ENCODE measurements at regions not wholly inside any gene's neighbourhood (a gene's known extent, or its start where the extent isn't known, plus 50 kb on each side); places are given as distances from the start of the nearest gene placed in this dataset.

DNA sequence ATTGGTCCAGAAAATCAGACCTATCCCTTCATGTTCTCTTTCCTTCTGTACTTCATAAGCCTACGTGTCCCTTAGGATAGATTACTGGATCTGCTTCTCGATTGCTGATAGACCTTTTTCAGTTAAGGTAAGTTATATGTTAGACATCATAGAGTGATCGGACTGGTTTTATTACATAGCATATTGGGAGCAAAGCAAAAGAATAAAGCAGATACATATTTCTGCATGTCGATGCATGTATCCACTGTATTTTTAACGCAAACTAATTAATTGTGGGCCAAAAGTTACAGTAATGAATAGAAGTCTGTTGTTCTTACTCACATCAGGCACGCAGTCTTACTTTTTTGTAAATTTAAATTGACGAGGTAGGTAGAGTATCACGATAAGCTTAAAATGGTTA lies 106.4 kb downstream of the SLIT2 start:
- Histone ChIP-seq H3K9ac (ENCODE audit: insufficient read depth in 1 of 2, low read depth in 2 of 2, low read length in 2 of 2) (no peak overlapping the region), H3K4me3 (no peak overlapping the region), H4K20me1 (replicated peaks; ENCODE audit: control insufficient read depth, insufficient read depth, low read length) (no peaks in the 10 kb centered on the region), H3K9me3 (replicated peaks; ENCODE audit: control insufficient read depth, insufficient read depth, low read depth, low read length) (no peaks in the 10 kb centered on the region), H3K9me1 (ENCODE audit: control insufficient read depth, insufficient read depth, low read length) (no peaks in the 10 kb centered on the region), H3K4me1 (replicated peaks in 1 of 2; ENCODE audit: control insufficient read depth in 2 of 2, insufficient read depth in 2 of 2, low read length in 2 of 2) (no peaks in the 10 kb centered on the region), H3K27me3 (ENCODE audit: control insufficient read depth in 2 of 2, insufficient read depth in 2 of 2, low read length in 2 of 2) (no peaks in the 10 kb centered on the region), H2AFZ (ENCODE audit: low read depth, low read length) (no peak overlapping the region), H3K36me3 (ENCODE audit: control insufficient read depth, insufficient read depth, low read length) (no peaks in the 10 kb centered on the region), H3K79me2 (ENCODE audit: control insufficient read depth, insufficient read depth, low read length) (no peaks in the 10 kb centered on the region), H3K27ac (ENCODE audit: extremely low read depth, low read depth, low read length) (no peak overlapping the region), H3K4me2 (ENCODE audit: insufficient read depth, low read length) (no peak overlapping the region)
- CTCF ChIA-PET (ENCODE audit: low intra/inter-chr PET ratio) = no interaction called here
- FAIRE-seq = no peak
- WGBS (ENCODE audit: insufficient coverage, low coverage, missing lambda C conversion rate) = 2% methylated on average over 8 of the region's 8 CpGs
- ATAC-seq = no peak
- no TSS peak for BruUV-seq (replicated peaks)
- POLR2A ChIA-PET = no interaction called here
- DNase-seq (ENCODE audit: extremely low read depth in 1 of 4, low spot score in 3 of 4) = no peak
- intact Hi-C loops (cut with micrococcal nuclease) = no loop called here
- no peak for TF ChIP-seq HNRNPUL1 (IDR thresholded peaks at IDR 0.05; ENCODE audit: low read length)
- TF ChIP-seq FOXK1 (CRISPR knock-in tag; IDR thresholded peaks at IDR 0.05; ENCODE audit: borderline replicate concordance) = no peak
- no peak for TF ChIP-seq MTF1 (CRISPR knock-in tag; IDR thresholded peaks at IDR 0.05; ENCODE audit: borderline replicate concordance)
- no peak for TF ChIP-seq BRCA1 (IDR thresholded peaks at IDR 0.05)
- TF ChIP-seq BRCA1 (CRISPR knock-in tag; IDR thresholded peaks at IDR 0.05) = no peak
- TF ChIP-seq ZNF780A (CRISPR knock-in tag; IDR thresholded peaks at IDR 0.05) = no peak
- no peak for TF ChIP-seq LARP7 (IDR thresholded peaks at IDR 0.05)
- TF ChIP-seq ZNF311 (CRISPR knock-in tag; IDR thresholded peaks at IDR 0.05) = no peak
- TF ChIP-seq L3MBTL2 (IDR thresholded peaks at IDR 0.05) = no peak
- TF ChIP-seq, protein P1, sequence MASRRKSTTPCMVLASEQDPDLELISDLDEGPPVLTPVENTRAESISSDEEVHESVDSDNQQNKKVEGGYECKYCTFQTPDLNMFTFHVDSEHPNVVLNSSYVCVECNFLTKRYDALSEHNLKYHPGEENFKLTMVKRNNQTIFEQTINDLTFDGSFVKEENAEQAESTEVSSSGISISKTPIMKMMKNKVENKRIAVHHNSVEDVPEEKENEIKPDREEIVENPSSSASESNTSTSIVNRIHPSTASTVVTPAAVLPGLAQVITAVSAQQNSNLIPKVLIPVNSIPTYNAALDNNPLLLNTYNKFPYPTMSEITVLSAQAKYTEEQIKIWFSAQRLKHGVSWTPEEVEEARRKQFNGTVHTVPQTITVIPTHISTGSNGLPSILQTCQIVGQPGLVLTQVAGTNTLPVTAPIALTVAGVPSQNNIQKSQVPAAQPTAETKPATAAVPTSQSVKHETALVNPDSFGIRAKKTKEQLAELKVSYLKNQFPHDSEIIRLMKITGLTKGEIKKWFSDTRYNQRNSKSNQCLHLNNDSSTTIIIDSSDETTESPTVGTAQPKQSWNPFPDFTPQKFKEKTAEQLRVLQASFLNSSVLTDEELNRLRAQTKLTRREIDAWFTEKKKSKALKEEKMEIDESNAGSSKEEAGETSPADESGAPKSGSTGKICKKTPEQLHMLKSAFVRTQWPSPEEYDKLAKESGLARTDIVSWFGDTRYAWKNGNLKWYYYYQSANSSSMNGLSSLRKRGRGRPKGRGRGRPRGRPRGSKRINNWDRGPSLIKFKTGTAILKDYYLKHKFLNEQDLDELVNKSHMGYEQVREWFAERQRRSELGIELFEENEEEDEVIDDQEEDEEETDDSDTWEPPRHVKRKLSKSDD (conservative IDR thresholded peaks at IDR 0.05; ENCODE audit: low read length) = no peak
- TF ChIP-seq ETS2 (tag; IDR thresholded peaks at IDR 0.05; ENCODE audit: borderline replicate concordance, poor library complexity, severe bottlenecking) = no peak
- no peak for TF ChIP-seq ARNT (IDR thresholded peaks at IDR 0.05)
- TF ChIP-seq MEF2A (IDR thresholded peaks at IDR 0.05; ENCODE audit: control insufficient read depth, low read depth, low read length) = no peak
- no peak for TF ChIP-seq ERF (CRISPR knock-in tag; IDR thresholded peaks at IDR 0.05)
- TF ChIP-seq, protein P2, sequence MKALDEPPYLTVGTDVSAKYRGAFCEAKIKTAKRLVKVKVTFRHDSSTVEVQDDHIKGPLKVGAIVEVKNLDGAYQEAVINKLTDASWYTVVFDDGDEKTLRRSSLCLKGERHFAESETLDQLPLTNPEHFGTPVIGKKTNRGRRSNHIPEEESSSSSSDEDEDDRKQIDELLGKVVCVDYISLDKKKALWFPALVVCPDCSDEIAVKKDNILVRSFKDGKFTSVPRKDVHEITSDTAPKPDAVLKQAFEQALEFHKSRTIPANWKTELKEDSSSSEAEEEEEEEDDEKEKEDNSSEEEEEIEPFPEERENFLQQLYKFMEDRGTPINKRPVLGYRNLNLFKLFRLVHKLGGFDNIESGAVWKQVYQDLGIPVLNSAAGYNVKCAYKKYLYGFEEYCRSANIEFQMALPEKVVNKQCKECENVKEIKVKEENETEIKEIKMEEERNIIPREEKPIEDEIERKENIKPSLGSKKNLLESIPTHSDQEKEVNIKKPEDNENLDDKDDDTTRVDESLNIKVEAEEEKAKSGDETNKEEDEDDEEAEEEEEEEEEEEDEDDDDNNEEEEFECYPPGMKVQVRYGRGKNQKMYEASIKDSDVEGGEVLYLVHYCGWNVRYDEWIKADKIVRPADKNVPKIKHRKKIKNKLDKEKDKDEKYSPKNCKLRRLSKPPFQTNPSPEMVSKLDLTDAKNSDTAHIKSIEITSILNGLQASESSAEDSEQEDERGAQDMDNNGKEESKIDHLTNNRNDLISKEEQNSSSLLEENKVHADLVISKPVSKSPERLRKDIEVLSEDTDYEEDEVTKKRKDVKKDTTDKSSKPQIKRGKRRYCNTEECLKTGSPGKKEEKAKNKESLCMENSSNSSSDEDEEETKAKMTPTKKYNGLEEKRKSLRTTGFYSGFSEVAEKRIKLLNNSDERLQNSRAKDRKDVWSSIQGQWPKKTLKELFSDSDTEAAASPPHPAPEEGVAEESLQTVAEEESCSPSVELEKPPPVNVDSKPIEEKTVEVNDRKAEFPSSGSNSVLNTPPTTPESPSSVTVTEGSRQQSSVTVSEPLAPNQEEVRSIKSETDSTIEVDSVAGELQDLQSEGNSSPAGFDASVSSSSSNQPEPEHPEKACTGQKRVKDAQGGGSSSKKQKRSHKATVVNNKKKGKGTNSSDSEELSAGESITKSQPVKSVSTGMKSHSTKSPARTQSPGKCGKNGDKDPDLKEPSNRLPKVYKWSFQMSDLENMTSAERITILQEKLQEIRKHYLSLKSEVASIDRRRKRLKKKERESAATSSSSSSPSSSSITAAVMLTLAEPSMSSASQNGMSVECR (CRISPR knock-in tag; IDR thresholded peaks at IDR 0.05) = no peak
- TF ChIP-seq, protein P3, sequence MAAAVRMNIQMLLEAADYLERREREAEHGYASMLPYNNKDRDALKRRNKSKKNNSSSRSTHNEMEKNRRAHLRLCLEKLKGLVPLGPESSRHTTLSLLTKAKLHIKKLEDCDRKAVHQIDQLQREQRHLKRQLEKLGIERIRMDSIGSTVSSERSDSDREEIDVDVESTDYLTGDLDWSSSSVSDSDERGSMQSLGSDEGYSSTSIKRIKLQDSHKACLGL (CRISPR knock-in tag; IDR thresholded peaks at IDR 0.05; ENCODE audit: borderline replicate concordance, poor library complexity, severe bottlenecking) = no peak
- TF ChIP-seq KAT8 (IDR thresholded peaks at IDR 0.05; ENCODE audit: low read depth) = no peak
- no peak for TF ChIP-seq TFAM (CRISPR knock-in tag; conservative IDR thresholded peaks at IDR 0.05)
- in situ Hi-C loops (cut with MboI) = no loop called here
